WTC11 (cell line): ENCODE measurements at regions not wholly inside any gene's neighbourhood (a gene's known extent, or its start where the extent isn't known, plus 50 kb on each side); places are given as distances from the start of the nearest gene placed in this dataset.

Source experiments
- ATAC-seq: fragments of 200-7000 bp; cut with Tn5 transposase; 2 replicates; pipeline ENCODE4 v1.10.0; 2021; ENCODE audit warnings: mild to moderate bottlenecking, moderate library complexity
- CTCF ChIA-PET: fragments of 300-600 bp; sonication (Branson Sonifier 250); formaldehyde crosslinking; loops from one replicate; lab custom pipeline; 2021; ENCODE audit warnings: antibody characterized with exemption; lab: Charles Lee
- POLR2A ChIA-PET: fragments of 350-600 bp; sonication (Branson Sonifier 250); formaldehyde crosslinking; loops from one replicate; lab custom pipeline; 2021; ENCODE audit warnings: antibody characterized with exemption; lab: Charles Lee
- DNase-seq: peaks from one replicate; pipeline ENCODE4 v3.0.0; 2021; ENCODE audit warnings: low spot score
- H3K27ac Mint-ChIP-seq: 2 replicates; pipeline ENCODE4 v1.8.0; 2021; ENCODE audit warnings: mixed read lengths
- H3K27me3 Mint-ChIP-seq: 2 replicates; pipeline ENCODE4 v1.8.0; 2021; ENCODE audit warnings: low read depth, mild to moderate bottlenecking, moderate library complexity, mixed read lengths
- H3K36me3 Mint-ChIP-seq: 2 replicates; pipeline ENCODE4 v1.8.0; 2021; ENCODE audit warnings: mixed read lengths
- H3K4me1 Mint-ChIP-seq: 2 replicates; pipeline ENCODE4 v1.8.0; 2022; ENCODE audit warnings: mixed read lengths
- H3K4me3 Mint-ChIP-seq: 2 replicates; pipeline ENCODE4 v1.8.0; 2021; ENCODE audit warnings: mild to moderate bottlenecking, moderate library complexity, mixed read lengths
- H3K9me3 Mint-ChIP-seq: 2 replicates; pipeline ENCODE4 v1.8.0; 2021; ENCODE audit warnings: mixed read lengths
- ARID4B ChIP-seq: sonication (generic); formaldehyde crosslinking; IDR thresholded peaks from 2 replicates; pipeline ENCODE4 v1.8.0; 2023; ENCODE audit warnings: missing genetic modification reagents, mild to moderate bottlenecking, borderline replicate concordance
- E2F5 ChIP-seq: sonication (generic); formaldehyde crosslinking; IDR thresholded peaks from 2 replicates; pipeline ENCODE4 v1.8.1; 2022; ENCODE audit warnings: mild to moderate bottlenecking, moderate library complexity, missing genetic modification reagents
- ELF4 ChIP-seq: sonication (generic); formaldehyde crosslinking; IDR thresholded peaks from 2 replicates; pipeline ENCODE4 v1.8.1; 2022; ENCODE audit warnings: low read depth, mild to moderate bottlenecking, moderate library complexity, missing genetic modification reagents
- FOXJ3 ChIP-seq: sonication (generic); formaldehyde crosslinking; IDR thresholded peaks from 2 replicates; pipeline ENCODE4 v1.9.0; 2021; ENCODE audit warnings: missing genetic modification reagents, mild to moderate bottlenecking, borderline replicate concordance
- GTF2I ChIP-seq: fragments of 250-450 bp; sonication (Bioruptor Pico); conservative IDR thresholded peaks from 2 replicates; pipeline ENCODE4 v1.4.0; 2021; ENCODE audit warnings: mild to moderate bottlenecking
- HMGA2 ChIP-seq: fragments of 250-450 bp; sonication (Bioruptor Pico); IDR thresholded peaks from 2 replicates; pipeline ENCODE4 v1.4.0; 2021; ENCODE audit warnings: mild to moderate bottlenecking, moderate library complexity
- IRF1 ChIP-seq: sonication (generic); formaldehyde crosslinking; IDR thresholded peaks from 2 replicates; pipeline ENCODE4 v1.8.0; 2023; ENCODE audit warnings: missing genetic modification reagents
- OVOL2 ChIP-seq: fragments of 250-450 bp; sonication (Bioruptor Pico); IDR thresholded peaks from 2 replicates; pipeline ENCODE4 v1.9.0; 2021; ENCODE audit warnings: mild to moderate bottlenecking, borderline replicate concordance
- PRRX2 ChIP-seq: fragments of 250-450 bp; sonication (Bioruptor Pico); IDR thresholded peaks from 2 replicates; pipeline ENCODE4 v1.8.0; 2021; ENCODE audit warnings: mild to moderate bottlenecking
- SOX15 ChIP-seq: fragments of 250-450 bp; sonication (Bioruptor Pico); IDR thresholded peaks from 2 replicates; pipeline ENCODE4 v1.9.0; 2021; ENCODE audit warnings: mild to moderate bottlenecking
- TCF7 ChIP-seq: sonication (generic); formaldehyde crosslinking; IDR thresholded peaks from 2 replicates; pipeline ENCODE4 v1.8.0; 2022; ENCODE audit warnings: mild to moderate bottlenecking, low read depth, missing genetic modification reagents, moderate library complexity
- TEAD4 ChIP-seq: sonication (generic); formaldehyde crosslinking; IDR thresholded peaks from 2 replicates; pipeline ENCODE4 v1.8.0; 2022; ENCODE audit warnings: mild to moderate bottlenecking, missing genetic modification reagents
- ZMAT4 ChIP-seq: fragments of 250-450 bp; sonication (Bioruptor Pico); IDR thresholded peaks from 2 replicates; pipeline ENCODE4 v1.9.0; 2021; ENCODE audit warnings: mild to moderate bottlenecking
- ZNF423 ChIP-seq: fragments of 250-450 bp; sonication (Bioruptor Pico); IDR thresholded peaks from 2 replicates; pipeline ENCODE4 v2.1.2; 2022; ENCODE audit warnings: mild to moderate bottlenecking, moderate library complexity
- ZNF425 ChIP-seq: fragments of 250-450 bp; sonication (Bioruptor Pico); conservative IDR thresholded peaks from 2 replicates; pipeline ENCODE4 v1.9.0; 2021; ENCODE audit warnings: mild to moderate bottlenecking
- ZNF671 ChIP-seq: fragments of 250-450 bp; sonication (Bioruptor Pico); IDR thresholded peaks from 2 replicates; pipeline ENCODE4 v1.8.0; 2021; ENCODE audit warnings: mild to moderate bottlenecking
- TF ChIP-seq, protein P1 (sequence below): fragments of 250-450 bp; sonication (Bioruptor Pico); IDR thresholded peaks from 2 replicates; pipeline ENCODE4 v1.9.0; 2021; ENCODE audit warnings: mild to moderate bottlenecking, borderline replicate concordance
- TF ChIP-seq, protein P2 (sequence below): sonication (generic); formaldehyde crosslinking; IDR thresholded peaks from 2 replicates; pipeline ENCODE4 v1.8.1; 2022; ENCODE audit warnings: low read depth, missing genetic modification reagents, borderline replicate concordance
- TF ChIP-seq, protein P3 (sequence below): sonication (generic); formaldehyde crosslinking; conservative IDR thresholded peaks from 2 replicates; pipeline ENCODE4 v1.8.1; 2022; ENCODE audit warnings: mild to moderate bottlenecking, missing genetic modification reagents

- ChIA-PET POLR2A (no interaction called here), CTCF (no interaction called here)
- peaks cover 26% of the 10 kb centered on the region for H3K4me1 Mint-ChIP-seq
- DNase-seq (no peak), ATAC-seq (no peak)
- H3K36me3 Mint-ChIP-seq, result no peaks in the 10 kb centered on the region
- TF ChIP-seq, protein P1, sequence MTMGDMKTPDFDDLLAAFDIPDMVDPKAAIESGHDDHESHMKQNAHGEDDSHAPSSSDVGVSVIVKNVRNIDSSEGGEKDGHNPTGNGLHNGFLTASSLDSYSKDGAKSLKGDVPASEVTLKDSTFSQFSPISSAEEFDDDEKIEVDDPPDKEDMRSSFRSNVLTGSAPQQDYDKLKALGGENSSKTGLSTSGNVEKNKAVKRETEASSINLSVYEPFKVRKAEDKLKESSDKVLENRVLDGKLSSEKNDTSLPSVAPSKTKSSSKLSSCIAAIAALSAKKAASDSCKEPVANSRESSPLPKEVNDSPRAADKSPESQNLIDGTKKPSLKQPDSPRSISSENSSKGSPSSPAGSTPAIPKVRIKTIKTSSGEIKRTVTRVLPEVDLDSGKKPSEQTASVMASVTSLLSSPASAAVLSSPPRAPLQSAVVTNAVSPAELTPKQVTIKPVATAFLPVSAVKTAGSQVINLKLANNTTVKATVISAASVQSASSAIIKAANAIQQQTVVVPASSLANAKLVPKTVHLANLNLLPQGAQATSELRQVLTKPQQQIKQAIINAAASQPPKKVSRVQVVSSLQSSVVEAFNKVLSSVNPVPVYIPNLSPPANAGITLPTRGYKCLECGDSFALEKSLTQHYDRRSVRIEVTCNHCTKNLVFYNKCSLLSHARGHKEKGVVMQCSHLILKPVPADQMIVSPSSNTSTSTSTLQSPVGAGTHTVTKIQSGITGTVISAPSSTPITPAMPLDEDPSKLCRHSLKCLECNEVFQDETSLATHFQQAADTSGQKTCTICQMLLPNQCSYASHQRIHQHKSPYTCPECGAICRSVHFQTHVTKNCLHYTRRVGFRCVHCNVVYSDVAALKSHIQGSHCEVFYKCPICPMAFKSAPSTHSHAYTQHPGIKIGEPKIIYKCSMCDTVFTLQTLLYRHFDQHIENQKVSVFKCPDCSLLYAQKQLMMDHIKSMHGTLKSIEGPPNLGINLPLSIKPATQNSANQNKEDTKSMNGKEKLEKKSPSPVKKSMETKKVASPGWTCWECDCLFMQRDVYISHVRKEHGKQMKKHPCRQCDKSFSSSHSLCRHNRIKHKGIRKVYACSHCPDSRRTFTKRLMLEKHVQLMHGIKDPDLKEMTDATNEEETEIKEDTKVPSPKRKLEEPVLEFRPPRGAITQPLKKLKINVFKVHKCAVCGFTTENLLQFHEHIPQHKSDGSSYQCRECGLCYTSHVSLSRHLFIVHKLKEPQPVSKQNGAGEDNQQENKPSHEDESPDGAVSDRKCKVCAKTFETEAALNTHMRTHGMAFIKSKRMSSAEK (CRISPR knock-in tag), result no peak
- TF ChIP-seq IRF1 (CRISPR knock-in tag), result no peak
- no peak for TF ChIP-seq ARID4B
- no peak for TF ChIP-seq ELF4
- no peak for TF ChIP-seq FOXJ3 (CRISPR knock-in tag)
- TF ChIP-seq, protein P2, sequence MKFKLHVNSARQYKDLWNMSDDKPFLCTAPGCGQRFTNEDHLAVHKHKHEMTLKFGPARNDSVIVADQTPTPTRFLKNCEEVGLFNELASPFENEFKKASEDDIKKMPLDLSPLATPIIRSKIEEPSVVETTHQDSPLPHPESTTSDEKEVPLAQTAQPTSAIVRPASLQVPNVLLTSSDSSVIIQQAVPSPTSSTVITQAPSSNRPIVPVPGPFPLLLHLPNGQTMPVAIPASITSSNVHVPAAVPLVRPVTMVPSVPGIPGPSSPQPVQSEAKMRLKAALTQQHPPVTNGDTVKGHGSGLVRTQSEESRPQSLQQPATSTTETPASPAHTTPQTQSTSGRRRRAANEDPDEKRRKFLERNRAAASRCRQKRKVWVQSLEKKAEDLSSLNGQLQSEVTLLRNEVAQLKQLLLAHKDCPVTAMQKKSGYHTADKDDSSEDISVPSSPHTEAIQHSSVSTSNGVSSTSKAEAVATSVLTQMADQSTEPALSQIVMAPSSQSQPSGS (CRISPR knock-in tag), result no peak
- TF ChIP-seq ZMAT4 (CRISPR knock-in tag), result no peak
- no peak for TF ChIP-seq ZNF425 (CRISPR knock-in tag)
- TF ChIP-seq ZNF671 (CRISPR knock-in tag), result no peak
- no peak for TF ChIP-seq TCF7 (CRISPR knock-in tag)
- TF ChIP-seq PRRX2, result no peak
- TF ChIP-seq GTF2I, result no peak
- no peak for TF ChIP-seq E2F5 (CRISPR knock-in tag)
- TF ChIP-seq HMGA2 (CRISPR knock-in tag), result no peak
- TF ChIP-seq OVOL2 (CRISPR knock-in tag), result no peak
- no peak for TF ChIP-seq SOX15 (CRISPR knock-in tag)
- no peak for TF ChIP-seq TEAD4 (CRISPR knock-in tag)
- TF ChIP-seq ZNF423 (CRISPR knock-in tag), result no peak
- TF ChIP-seq, protein P3, sequence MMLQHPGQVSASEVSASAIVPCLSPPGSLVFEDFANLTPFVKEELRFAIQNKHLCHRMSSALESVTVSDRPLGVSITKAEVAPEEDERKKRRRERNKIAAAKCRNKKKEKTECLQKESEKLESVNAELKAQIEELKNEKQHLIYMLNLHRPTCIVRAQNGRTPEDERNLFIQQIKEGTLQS (CRISPR knock-in tag), result no peak
- no peak overlapping the region for H3K4me3 Mint-ChIP-seq
- H3K27ac Mint-ChIP-seq, result no peak overlapping the region
- H3K27me3 Mint-ChIP-seq, result no peaks in the 10 kb centered on the region; the same call in 1 of the 2 replicates
- H3K9me3 Mint-ChIP-seq, result peaks cover 4% of the 10 kb centered on the region
Observed at GRCh38 chr17:55645361-55645760, 77.3 kb downstream of the TMEM100 start.
